RPMI8226 (cell line): ENCODE measurements at regions not wholly inside any gene's neighbourhood (a gene's known extent, or its start where the extent isn't known, plus 50 kb on each side); places are given as distances from the start of the nearest gene placed in this dataset.
"Not testable (repeated sequence)": the region's sequence is repeated elsewhere in the genome, so short reads cannot be mapped to it uniquely, and the experiment has no call there.

ENCODE experiments used
- DNase-seq: peaks from one replicate; pipeline ENCODE4 v3.0.0-alpha.2; 2015

- DNase-seq = no peak
Observed at GRCh38 chr6:85798931-85799652, 156.4 kb upstream of the SYNCRIP start.

- DNase-seq = no peak
Observed at GRCh38 chr6:85797993-85798392, 155.3 kb upstream of the SYNCRIP start.

- no peak for DNase-seq
Observed at GRCh38 chr6:85795945-85796344, 153.3 kb upstream of the SYNCRIP start.

- DNase-seq = no peak
Observed at GRCh38 chr6:85792254-85792653, 149.6 kb upstream of the SYNCRIP start.

GRCh38 chr6:85775883-85776282 is 133.2 kb upstream of the SYNCRIP start:
- no peak for DNase-seq

- DNase-seq = no peak
Observed at GRCh38 chr6:85772641-85773040, 130.0 kb upstream of the SYNCRIP start.

GRCh38 chr6:85771925-85772430 is 129.3 kb upstream of the SYNCRIP start:
- no peak for DNase-seq

GRCh38 chr6:85771455-85771854 is 128.8 kb upstream of the SYNCRIP start:
- DNase-seq = no peak

GRCh38 chr6:85764844-85765243 is 122.2 kb upstream of the SYNCRIP start:
- DNase-seq = no peak

- peak; percentile 5 for DNase-seq
Observed at GRCh38 chr6:85756982-85757381, 114.3 kb upstream of the SYNCRIP start.

GRCh38 chr6:85754894-85755293 is 112.2 kb upstream of the SYNCRIP start:
- no peak for DNase-seq

- no peak for DNase-seq
Observed at GRCh38 chr6:85752602-85753001, 109.9 kb upstream of the SYNCRIP start.

GRCh38 chr6:85751374-85752055 is 108.8 kb upstream of the SYNCRIP start:
- no peak for DNase-seq

GRCh38 chr6:85750146-85750545 is 107.5 kb upstream of the SYNCRIP start:
- not testable (repeated sequence) for DNase-seq

GRCh38 chr6:85749236-85749635 is 106.5 kb upstream of the SYNCRIP start:
- no peak for DNase-seq

GRCh38 chr6:85747666-85748065 is 105.0 kb upstream of the SYNCRIP start:
- no peak for DNase-seq

- no peak for DNase-seq
Observed at GRCh38 chr6:85747093-85747492, 104.4 kb upstream of the SYNCRIP start.

- no peak for DNase-seq
Observed at GRCh38 chr6:85744433-85744970, 101.8 kb upstream of the SYNCRIP start.

GRCh38 chr6:85726206-85726605 is 83.5 kb upstream of the SYNCRIP start:
- DNase-seq = no peak

GRCh38 chr6:85715797-85716196 is 73.1 kb upstream of the SYNCRIP start:
- no peak for DNase-seq

- DNase-seq = no peak
Observed at GRCh38 chr6:85714893-85715530, 72.3 kb upstream of the SYNCRIP start.

- DNase-seq = no peak
Observed at GRCh38 chr6:85712346-85712745, 69.7 kb upstream of the SYNCRIP start.

GRCh38 chr6:85707515-85708145 is 64.9 kb upstream of the SYNCRIP start:
- not testable (repeated sequence) for DNase-seq
